ENCODE measurements at regions not wholly inside any gene's neighbourhood (a gene's known extent, or its start where the extent isn't known, plus 50 kb on each side); places are given as distances from the start of the nearest gene placed in this dataset.

GRCh38 chr10:29114141-29114540 is 174.7 kb upstream of the LYZL1 start:
- Histone ChIP-seq H3K9me3 (ENCODE audit: control insufficient read depth, low read length) (peaks cover 18% of the 10 kb centered on the region), H3K27ac (ENCODE audit: low read depth, low read length, severe bottlenecking) (peak overlapping the region; percentile 92)
- 95 to 96% methylated on average over 6 to 7 of the region's 7 CpGs for WGBS, 2 experiments (ENCODE audit: insufficient coverage in 2 of 2)

GRCh38 chr10:29117781-29118180 is 171.1 kb upstream of the LYZL1 start:
- Histone ChIP-seq H3K27ac (ENCODE audit: low read depth, low read length, severe bottlenecking) (no peak overlapping the region), H3K9me3 (ENCODE audit: control insufficient read depth, low read length) (peaks cover 27% of the 10 kb centered on the region), H3K36me3 (ENCODE audit: control insufficient read depth, insufficient read depth, low read length) (no peaks in the 10 kb centered on the region), H3K4me1 (ENCODE audit: control insufficient read depth, insufficient read depth, low read length, poor library complexity, severe bottlenecking) (peaks cover 25% of the 10 kb centered on the region), H3K4me3 (ENCODE audit: extremely low read depth, insufficient read depth, low read length, poor library complexity, severe bottlenecking) (no peak overlapping the region)

More at GRCh38 chr10:29114141-29114540, 174.7 kb upstream of the LYZL1 start:
- H3K36me3 ChIP-seq (ENCODE audit: control insufficient read depth, insufficient read depth, low read length) = no peaks in the 10 kb centered on the region
- H3K4me3 ChIP-seq (ENCODE audit: extremely low read depth, insufficient read depth, low read length, poor library complexity, severe bottlenecking) = no peak overlapping the region
- peaks cover 52% of the 10 kb centered on the region for H3K4me1 ChIP-seq (ENCODE audit: control insufficient read depth, insufficient read depth, low read length, poor library complexity, severe bottlenecking)

- Histone ChIP-seq H3K9me3 (ENCODE audit: control insufficient read depth, low read length) (peaks cover 36% of the 10 kb centered on the region), H3K4me1 (ENCODE audit: control insufficient read depth, insufficient read depth, low read length, poor library complexity, severe bottlenecking) (peaks cover 10% of the 10 kb centered on the region), H3K4me3 (ENCODE audit: extremely low read depth, insufficient read depth, low read length, poor library complexity, severe bottlenecking) (no peak overlapping the region), H3K27ac (ENCODE audit: low read depth, low read length, severe bottlenecking) (no peak overlapping the region), H3K36me3 (ENCODE audit: control insufficient read depth, insufficient read depth, low read length) (no peaks in the 10 kb centered on the region)
- 80 to 100% methylated on average over 3 to 5 of the region's 8 CpGs for WGBS, 2 experiments (ENCODE audit: insufficient coverage in 2 of 2)
These were observed 169.5 kb upstream of the LYZL1 start for GRCh38 chr10:29119374-29119773.

- no peaks in the 10 kb centered on the region for H3K36me3 ChIP-seq (ENCODE audit: control insufficient read depth, insufficient read depth, low read length)
- H3K9me3 ChIP-seq (ENCODE audit: control insufficient read depth, low read length) = peaks cover 36% of the 10 kb centered on the region
- WGBS, 2 experiments (ENCODE audit: insufficient coverage in 2 of 2) = 80 to 100% methylated on average over 1 to 3 of the region's 3 CpGs
- no peak overlapping the region for H3K27ac ChIP-seq (ENCODE audit: low read depth, low read length, severe bottlenecking)
- H3K4me3 ChIP-seq (ENCODE audit: extremely low read depth, insufficient read depth, low read length, poor library complexity, severe bottlenecking) = no peak overlapping the region
- H3K4me1 ChIP-seq (ENCODE audit: control insufficient read depth, insufficient read depth, low read length, poor library complexity, severe bottlenecking) = peaks cover 4% of the 10 kb centered on the region
These were observed 168.7 kb upstream of the LYZL1 start for GRCh38 chr10:29120216-29120615.

GRCh38 chr10:29124864-29125263 is 164.0 kb upstream of the LYZL1 start:
- 90 to 95% methylated on average over 6 of the region's 6 CpGs for WGBS, 2 experiments (ENCODE audit: insufficient coverage in 2 of 2)
- Histone ChIP-seq H3K36me3 (ENCODE audit: control insufficient read depth, insufficient read depth, low read length) (no peaks in the 10 kb centered on the region), H3K4me3 (ENCODE audit: extremely low read depth, insufficient read depth, low read length, poor library complexity, severe bottlenecking) (no peak overlapping the region), H3K4me1 (ENCODE audit: control insufficient read depth, insufficient read depth, low read length, poor library complexity, severe bottlenecking) (peaks cover 19% of the 10 kb centered on the region), H3K9me3 (ENCODE audit: control insufficient read depth, low read length) (peaks cover 14% of the 10 kb centered on the region), H3K27ac (ENCODE audit: low read depth, low read length, severe bottlenecking) (no peak overlapping the region)

DNA sequence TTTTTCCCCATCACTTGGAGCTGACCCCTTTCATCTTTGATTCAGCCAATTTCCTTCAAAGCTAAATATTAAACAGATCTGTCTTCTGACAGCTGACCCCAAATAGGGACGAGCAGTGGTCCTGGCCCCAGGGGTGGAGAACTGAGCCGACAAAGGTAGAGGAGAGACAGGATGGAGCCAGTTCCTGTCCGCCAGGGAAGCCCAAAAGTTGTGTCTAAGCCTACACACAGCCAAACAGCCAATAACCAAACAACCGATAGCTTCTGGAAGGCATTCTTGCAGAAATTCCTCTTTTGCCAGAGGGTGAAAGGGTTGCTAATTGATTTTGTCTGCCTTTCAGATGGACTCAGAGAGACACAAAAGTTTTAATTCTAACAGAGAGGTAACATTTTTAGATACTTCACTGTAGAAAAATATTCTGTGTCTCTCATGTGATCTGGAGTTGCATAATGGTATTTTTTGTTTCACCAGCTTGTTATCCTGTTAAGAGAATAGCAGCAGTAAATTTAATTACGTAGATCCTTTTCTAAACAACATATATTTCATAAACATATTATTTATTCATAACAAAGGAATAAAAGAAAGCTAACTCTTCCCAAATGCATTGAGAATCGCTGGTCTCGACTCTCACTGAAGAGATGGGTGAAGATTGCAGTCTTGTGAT is 161.7 kb upstream of the LYZL1 start:
- H3K9me3 ChIP-seq (ENCODE audit: control insufficient read depth, low read length) = peaks cover 13% of the 10 kb centered on the region
- peaks cover 22% of the 10 kb centered on the region for H3K4me1 ChIP-seq (ENCODE audit: control insufficient read depth, insufficient read depth, low read length, poor library complexity, severe bottlenecking)
- 54 to 77% methylated on average over 2 to 5 of the region's 7 CpGs for WGBS, 2 experiments (ENCODE audit: insufficient coverage in 2 of 2)
- no peak overlapping the region for H3K4me3 ChIP-seq (ENCODE audit: extremely low read depth, insufficient read depth, low read length, poor library complexity, severe bottlenecking)
- no peaks in the 10 kb centered on the region for H3K36me3 ChIP-seq (ENCODE audit: control insufficient read depth, insufficient read depth, low read length)
- H3K27ac ChIP-seq (ENCODE audit: low read depth, low read length, severe bottlenecking) = peak overlapping the region; percentile 5

DNA sequence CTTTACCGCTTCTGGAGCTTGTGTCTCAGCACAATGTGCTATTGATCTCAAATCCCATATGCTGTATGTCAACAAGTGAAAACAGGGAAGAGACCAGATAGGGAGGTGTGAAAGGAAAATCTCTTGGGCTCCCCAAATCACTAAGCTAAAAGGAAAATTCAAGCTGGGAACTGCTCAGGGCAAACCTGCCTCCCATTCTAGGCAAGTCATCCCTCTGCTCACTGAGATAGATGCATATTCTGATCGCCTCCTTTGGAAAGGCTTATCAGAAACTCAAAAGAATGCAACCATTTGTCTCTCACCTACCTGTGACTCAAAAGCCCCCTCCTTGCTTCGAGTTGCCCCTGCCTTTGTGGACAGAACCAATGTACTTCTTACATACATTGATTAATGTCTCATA is 161.1 kb upstream of the LYZL1 start:
- no peaks in the 10 kb centered on the region for H3K36me3 ChIP-seq (ENCODE audit: control insufficient read depth, insufficient read depth, low read length)
- peaks cover 9% of the 10 kb centered on the region for H3K9me3 ChIP-seq (ENCODE audit: control insufficient read depth, low read length)
- no peak overlapping the region for H3K4me3 ChIP-seq (ENCODE audit: extremely low read depth, insufficient read depth, low read length, poor library complexity, severe bottlenecking)
- H3K27ac ChIP-seq (ENCODE audit: low read depth, low read length, severe bottlenecking) = no peak overlapping the region
- H3K4me1 ChIP-seq (ENCODE audit: control insufficient read depth, insufficient read depth, low read length, poor library complexity, severe bottlenecking) = peaks cover 28% of the 10 kb centered on the region
- WGBS, 2 experiments (ENCODE audit: insufficient coverage in 2 of 2) = 33 to 41% methylated on average over 2 of the region's 3 CpGs

GRCh38 chr10:29130190-29130673 is 158.6 kb upstream of the LYZL1 start:
- no peaks in the 10 kb centered on the region for H3K36me3 ChIP-seq (ENCODE audit: control insufficient read depth, insufficient read depth, low read length)
- 80% methylated on average over 1 of the region's 1 CpG; no CpG with 5 or more reads in 1 of the 2 experiments for WGBS, 2 experiments (ENCODE audit: insufficient coverage in 2 of 2)
- no peak overlapping the region for H3K27ac ChIP-seq (ENCODE audit: low read depth, low read length, severe bottlenecking)
- H3K4me1 ChIP-seq (ENCODE audit: control insufficient read depth, insufficient read depth, low read length, poor library complexity, severe bottlenecking) = peaks cover 40% of the 10 kb centered on the region
- H3K9me3 ChIP-seq (ENCODE audit: control insufficient read depth, low read length) = no peaks in the 10 kb centered on the region
- no peak overlapping the region for H3K4me3 ChIP-seq (ENCODE audit: extremely low read depth, insufficient read depth, low read length, poor library complexity, severe bottlenecking)

GRCh38 chr10:29131952-29132547 is 156.8 kb upstream of the LYZL1 start:
- Histone ChIP-seq H3K9me3 (ENCODE audit: control insufficient read depth, low read length) (no peaks in the 10 kb centered on the region), H3K27ac (ENCODE audit: low read depth, low read length, severe bottlenecking) (peak overlapping the region; percentile 5), H3K4me3 (ENCODE audit: extremely low read depth, insufficient read depth, low read length, poor library complexity, severe bottlenecking) (no peak overlapping the region), H3K4me1 (ENCODE audit: control insufficient read depth, insufficient read depth, low read length, poor library complexity, severe bottlenecking) (peaks cover 45% of the 10 kb centered on the region), H3K36me3 (ENCODE audit: control insufficient read depth, insufficient read depth, low read length) (no peaks in the 10 kb centered on the region)
- WGBS, 2 experiments (ENCODE audit: insufficient coverage in 2 of 2) = 97 to 99% methylated on average over 9 to 11 of the region's 12 CpGs

DNA sequence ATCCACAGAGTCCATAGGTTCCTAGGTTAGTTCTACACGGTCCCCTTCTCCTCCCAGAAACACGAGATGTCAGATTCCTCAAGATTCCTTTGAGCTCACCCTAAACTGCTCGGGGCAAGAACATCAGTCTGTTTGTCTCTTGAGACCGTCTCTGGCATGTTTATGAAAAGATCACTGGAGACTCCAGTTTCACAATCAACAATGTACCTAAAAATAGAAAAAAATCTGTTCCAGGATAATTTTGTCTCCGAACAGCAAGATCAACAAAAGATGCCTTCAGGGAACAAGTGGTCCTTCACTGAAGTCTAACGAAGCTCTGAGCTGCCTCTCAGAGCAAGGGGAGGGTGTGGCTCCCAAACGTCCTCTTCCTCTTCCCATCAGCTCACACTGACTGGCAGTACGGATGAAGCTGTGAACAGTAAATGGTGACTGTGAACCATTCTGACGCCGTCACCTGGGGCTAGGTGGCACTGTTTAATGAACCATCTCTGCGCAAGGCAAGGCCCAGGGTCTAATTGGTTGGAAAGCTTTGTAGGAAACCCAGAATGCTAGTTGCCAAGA is 156.2 kb upstream of the LYZL1 start:
- peaks cover 39% of the 10 kb centered on the region for H3K4me1 ChIP-seq (ENCODE audit: control insufficient read depth, insufficient read depth, low read length, poor library complexity, severe bottlenecking)
- H3K4me3 ChIP-seq (ENCODE audit: extremely low read depth, insufficient read depth, low read length, poor library complexity, severe bottlenecking) = no peak overlapping the region
- WGBS, 2 experiments (ENCODE audit: insufficient coverage in 2 of 2) = 91% methylated on average over 4 to 8 of the region's 11 CpGs
- H3K36me3 ChIP-seq (ENCODE audit: control insufficient read depth, insufficient read depth, low read length) = no peaks in the 10 kb centered on the region
- peak overlapping the region; percentile 5 for H3K27ac ChIP-seq (ENCODE audit: low read depth, low read length, severe bottlenecking)
- no peaks in the 10 kb centered on the region for H3K9me3 ChIP-seq (ENCODE audit: control insufficient read depth, low read length)

DNA sequence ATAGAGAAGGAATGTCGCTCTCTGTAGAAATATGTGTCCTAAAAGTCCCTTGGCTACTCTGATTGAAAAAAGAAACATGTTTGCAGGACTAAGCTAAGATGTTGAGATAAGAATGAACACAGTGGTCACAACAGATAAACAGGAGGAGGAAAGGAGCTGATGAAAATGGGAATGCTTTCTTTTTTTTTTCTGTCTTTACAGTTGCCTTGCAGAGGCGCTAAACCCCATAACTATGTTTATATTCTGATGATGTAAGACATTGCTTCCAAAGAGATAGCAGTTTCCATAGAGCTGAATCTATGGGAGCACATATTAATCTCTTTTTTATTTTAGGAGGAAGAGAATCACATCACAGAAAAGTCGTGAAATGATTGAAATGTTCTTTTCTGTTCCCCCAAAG is 153.5 kb upstream of the LYZL1 start:
- H3K9me3 ChIP-seq (ENCODE audit: control insufficient read depth, low read length) = no peaks in the 10 kb centered on the region
- WGBS, 2 experiments (ENCODE audit: insufficient coverage in 2 of 2) = 100% methylated on average over 1 of the region's 3 CpGs
- peak overlapping the region; percentile 69 for H3K27ac ChIP-seq (ENCODE audit: low read depth, low read length, severe bottlenecking)
- H3K36me3 ChIP-seq (ENCODE audit: control insufficient read depth, insufficient read depth, low read length) = no peaks in the 10 kb centered on the region
- peaks cover 40% of the 10 kb centered on the region for H3K4me1 ChIP-seq (ENCODE audit: control insufficient read depth, insufficient read depth, low read length, poor library complexity, severe bottlenecking)
- H3K4me3 ChIP-seq (ENCODE audit: extremely low read depth, insufficient read depth, low read length, poor library complexity, severe bottlenecking) = no peak overlapping the region
